HG03439 (cell line): ENCODE measurements at regions not wholly inside any gene's neighbourhood (a gene's known extent, or its start where the extent isn't known, plus 50 kb on each side); places are given as distances from the start of the nearest gene placed in this dataset.
"Not testable (repeated sequence)": the region's sequence is repeated elsewhere in the genome, so short reads cannot be mapped to it uniquely, and the experiment has no call there.

Experiments used
- ATAC-seq: cut with Tn5 transposase; IDR thresholded peaks from one replicate; pipeline ENCODE4 v1.9.1; 2021; ENCODE audit warnings: mild to moderate bottlenecking, moderate library complexity; ENCODE audit not compliant: unreplicated experiment

- peak; percentile 92 for ATAC-seq
These were observed 57.1 kb upstream of the KMT2E start for GRCh38 chr7:104956753-104957450.

GRCh38 chr7:104958371-104958865 lies 55.6 kb upstream of the KMT2E start:
- no peak for ATAC-seq

GRCh38 chr7:104959483-104959882 lies 54.5 kb upstream of the KMT2E start:
- not testable (repeated sequence) for ATAC-seq

GRCh38 chr7:104960741-104961448 lies 53.1 kb upstream of the KMT2E start:
- no peak for ATAC-seq

- ATAC-seq: no peak
These were observed 52.2 kb upstream of the KMT2E start for GRCh38 chr7:104961821-104962220.

GRCh38 chr7:104962781-104963180 lies 51.2 kb upstream of the KMT2E start:
- ATAC-seq: no peak

- no peak for ATAC-seq
These were observed 50.5 kb upstream of the KMT2E start for GRCh38 chr7:104963378-104963990.

- ATAC-seq: no peak
These were observed 50.0 kb upstream of the KMT2E start for GRCh38 chr7:104963991-104964385.
